ENCODE measurements at regions not wholly inside any gene's neighbourhood (a gene's known extent, or its start where the extent isn't known, plus 50 kb on each side); places are given as distances from the start of the nearest gene placed in this dataset.

DNA sequence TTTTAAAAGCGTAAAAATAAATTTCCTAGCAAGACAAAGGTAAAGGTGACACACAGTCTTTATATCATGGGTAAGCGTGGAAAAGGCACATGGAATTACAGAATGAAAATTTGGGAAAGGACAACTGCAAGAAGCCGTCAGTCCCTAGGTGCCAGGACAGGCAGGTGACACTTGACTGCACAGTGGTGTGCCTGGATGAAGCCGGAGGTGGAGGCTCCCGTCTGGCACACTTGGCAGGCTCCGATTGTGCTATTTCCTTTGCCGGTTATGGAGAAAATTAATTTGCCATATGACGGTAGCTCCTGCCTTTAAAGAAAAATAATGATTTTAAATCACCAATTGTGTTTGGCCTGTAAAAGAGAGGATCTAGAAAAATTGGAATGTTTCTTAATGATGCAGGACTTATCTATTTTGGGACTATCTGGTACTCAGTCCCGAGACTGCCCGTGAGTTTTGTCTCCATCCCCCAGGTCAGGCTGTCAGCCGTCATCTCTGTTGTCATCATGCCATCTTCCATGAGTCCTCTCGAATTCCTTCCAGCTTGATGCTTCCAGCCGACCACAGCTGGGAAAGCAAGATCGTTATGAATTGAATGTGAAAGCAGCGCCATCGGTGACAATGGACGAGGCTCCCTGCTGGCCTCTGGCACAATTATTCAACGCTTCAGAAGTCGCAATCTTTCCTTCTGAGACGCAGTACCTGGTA lies 56.2 kb upstream of the MGMT start:
- no peak for DNase-seq (ENCODE audit: low read depth in 2 of 3, low spot score in 2 of 3)

DNA sequence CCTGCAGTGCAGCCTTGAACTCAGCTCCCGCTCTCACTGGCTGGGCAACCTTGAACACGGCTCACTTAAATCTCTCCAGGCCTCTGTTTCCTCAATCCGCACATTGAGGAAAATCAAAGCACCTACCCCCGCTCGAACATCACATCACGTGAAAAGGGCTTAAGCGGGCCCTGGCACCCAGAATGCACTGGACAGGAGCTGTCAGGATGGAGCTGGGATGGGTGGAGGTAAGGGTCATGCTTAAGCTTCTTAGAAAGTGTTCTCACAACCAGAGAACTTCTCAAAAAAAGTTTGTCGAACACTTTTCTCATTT lies 55.7 kb upstream of the MGMT start:
- no peak for DNase-seq (ENCODE audit: low read depth in 2 of 3, low spot score in 2 of 3)

DNA sequence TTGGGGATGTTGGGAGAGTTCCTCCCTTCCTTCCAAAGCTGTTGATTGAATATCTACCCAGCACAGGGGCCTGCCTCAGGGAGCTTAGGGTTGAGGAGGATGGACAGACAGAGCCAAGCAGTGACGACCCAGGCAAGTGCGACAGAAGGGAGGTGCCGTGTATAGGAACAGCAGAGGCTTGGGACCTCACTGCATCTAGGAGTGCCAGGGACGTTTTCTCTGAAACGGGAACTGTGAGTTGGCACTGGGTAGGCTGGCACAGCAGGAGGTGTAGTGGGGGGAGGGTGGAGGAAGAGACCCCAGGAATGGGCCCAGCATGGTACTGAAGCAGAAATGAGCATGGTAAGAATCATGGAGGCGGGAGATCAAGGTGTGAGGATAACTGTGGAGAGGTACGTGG lies 55.3 kb upstream of the MGMT start:
- no peak for DNase-seq (ENCODE audit: low read depth in 2 of 3, low spot score in 2 of 3)

DNA sequence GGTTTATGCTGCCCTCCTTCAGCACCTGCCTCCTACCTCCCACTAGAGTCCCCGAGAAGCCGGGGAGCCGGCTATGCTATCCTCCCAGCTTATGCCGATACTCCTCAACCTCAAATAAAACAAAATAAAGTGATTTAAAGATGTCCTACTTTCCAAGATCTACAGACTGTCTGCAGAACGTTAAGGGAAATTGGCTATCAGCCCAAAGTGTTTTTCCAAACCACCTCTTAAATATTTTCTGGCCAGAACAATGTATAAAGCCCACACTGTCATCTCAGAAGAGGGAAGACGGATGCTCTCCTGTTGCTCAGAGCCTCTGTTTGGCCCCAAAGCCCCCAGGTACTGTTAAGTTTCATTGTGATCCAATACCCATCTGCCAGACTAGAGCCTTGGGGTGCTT lies 54.0 kb upstream of the MGMT start:
- no peak for DNase-seq (ENCODE audit: low read depth in 2 of 3, low spot score in 2 of 3)

DNA sequence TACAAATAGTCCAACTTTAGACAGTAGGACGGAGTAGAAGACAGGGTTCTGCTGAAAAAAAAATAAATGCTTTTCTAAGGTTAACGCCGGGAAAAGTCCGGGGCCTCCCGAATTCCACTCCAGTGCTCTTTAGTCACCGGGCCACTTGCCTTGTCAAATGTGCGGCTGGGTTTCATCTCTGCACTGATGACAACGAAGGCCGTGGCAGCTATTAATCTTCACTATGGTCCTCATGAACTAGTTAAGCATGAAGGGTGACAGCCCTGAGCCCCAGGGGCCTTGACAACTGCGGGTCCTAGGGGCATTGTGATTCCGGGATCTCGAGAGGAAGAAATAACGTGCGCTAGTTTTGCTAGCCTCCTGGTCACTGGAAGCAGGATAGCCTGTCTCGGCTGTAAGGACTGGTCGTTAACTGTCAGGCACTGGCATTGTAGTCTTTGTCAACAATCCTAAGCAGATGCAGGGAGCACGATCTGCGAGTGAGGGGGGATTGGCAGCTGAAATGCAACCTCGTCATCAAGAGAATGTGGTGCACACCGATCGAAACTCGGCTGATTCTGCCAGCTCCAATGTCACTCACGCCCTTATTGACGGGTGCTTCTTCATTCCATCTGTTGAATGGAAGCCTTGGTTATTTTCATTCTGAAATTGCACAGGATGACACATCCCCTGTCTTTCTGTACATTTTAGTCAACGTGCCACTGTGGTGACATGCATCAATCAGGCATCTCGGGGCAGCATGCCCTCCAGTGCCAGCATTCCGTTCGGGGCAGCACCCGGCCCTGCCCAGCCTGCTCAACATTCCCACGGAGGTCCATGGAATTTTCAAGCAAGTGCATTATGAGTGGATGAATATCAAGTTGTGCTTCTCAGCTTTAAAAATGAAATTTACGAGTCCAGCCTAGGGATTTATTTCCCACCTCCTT lies 51.6 kb upstream of the MGMT start:
- no peak for DNase-seq (ENCODE audit: low read depth in 2 of 3, low spot score in 2 of 3)

DNA sequence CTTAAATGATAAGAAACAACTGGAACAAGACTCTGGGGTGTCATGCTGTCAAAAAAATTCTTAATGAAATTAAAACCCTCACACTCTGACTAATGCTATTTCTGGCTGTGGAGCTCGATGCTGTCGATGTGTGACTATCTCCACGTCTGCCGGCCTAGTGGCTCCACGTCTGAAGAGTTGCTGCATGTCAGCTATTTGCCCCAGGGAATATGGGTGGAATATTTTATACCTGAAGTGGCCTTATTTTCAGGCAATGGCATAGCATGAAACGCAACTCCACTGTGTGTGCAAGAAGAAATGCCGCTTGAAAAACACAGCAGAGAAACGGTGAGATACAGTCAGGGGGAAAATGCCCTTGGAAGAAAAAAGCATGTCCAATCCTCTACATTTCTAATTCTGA lies 50.9 kb upstream of the MGMT start:
- no peak for DNase-seq (ENCODE audit: low read depth in 2 of 3, low spot score in 2 of 3)

GRCh38 chr10:129416956-129417765 lies 49.9 kb upstream of the MGMT start:
- DNase-seq (ENCODE audit: low read depth in 2 of 3, low spot score in 2 of 3) = no peak
